ENCODE measurements at regions not wholly inside any gene's neighbourhood (a gene's known extent, or its start where the extent isn't known, plus 50 kb on each side); places are given as distances from the start of the nearest gene placed in this dataset.

DNA sequence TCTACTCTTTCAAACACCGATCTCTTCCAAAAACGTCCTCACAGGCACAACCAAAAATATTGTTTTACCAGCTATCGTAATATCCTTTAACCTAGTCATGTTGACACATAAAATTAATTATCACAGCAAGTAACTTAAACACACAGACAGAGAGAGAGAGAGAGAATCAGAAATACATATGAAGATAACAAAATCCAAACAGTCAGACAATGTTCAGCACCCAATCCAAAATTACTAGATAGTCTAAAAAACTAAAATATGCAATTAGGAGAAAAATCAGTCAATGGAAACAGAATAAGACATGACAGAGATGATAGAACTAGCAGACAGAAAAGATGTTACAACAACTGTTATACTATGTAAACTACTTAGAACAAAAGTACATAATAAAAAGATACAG, 537.7 kb downstream of the LMO4 start:
- H4K91ac ChIP-seq (ENCODE audit: low read length), result no peak overlapping the region
- no peak for DNase-seq
- H3K23ac ChIP-seq (ENCODE audit: low read length in 2 of 2), result no peak overlapping the region
- no peak overlapping the region for H3K4me2 ChIP-seq (ENCODE audit: low read length, poor library complexity, severe bottlenecking)
- no peak overlapping the region for H2AK5ac ChIP-seq (ENCODE audit: low read length, severe bottlenecking)
- H2BK12ac ChIP-seq (ENCODE audit: low read length in 2 of 2), result no peak overlapping the region
- no peaks in the 10 kb centered on the region for H3K27me3 ChIP-seq (ENCODE audit: control insufficient read depth in 1 of 2, insufficient read depth in 1 of 2, low read length in 2 of 2)
- H3K18ac ChIP-seq (ENCODE audit: low read depth in 1 of 2, low read length in 2 of 2), result no peak overlapping the region
- no peak overlapping the region for H2BK15ac ChIP-seq (ENCODE audit: low read depth, poor library complexity, severe bottlenecking)
- no peaks in the 10 kb centered on the region for H3K79me1 ChIP-seq (replicated peaks; ENCODE audit: low read length, poor library complexity, severe bottlenecking)
- H3K27ac ChIP-seq (ENCODE audit: low read length, poor library complexity, severe bottlenecking), result no peak overlapping the region
- no peaks in the 10 kb centered on the region for H3K36me3 ChIP-seq (ENCODE audit: control insufficient read depth in 1 of 2, insufficient read depth in 2 of 2, low read depth in 1 of 2, low read length in 2 of 2)
- no peak overlapping the region for H3K9ac ChIP-seq (ENCODE audit: low read length)
- no peak overlapping the region for H3K4ac ChIP-seq (ENCODE audit: low read depth in 1 of 2, low read length in 2 of 2)
- H3K14ac ChIP-seq (ENCODE audit: low read length in 2 of 2), result no peak overlapping the region
- H3K9me3 ChIP-seq (ENCODE audit: control insufficient read depth, low read length), result peaks cover 11% of the 10 kb centered on the region
- H3K4me3 ChIP-seq (ENCODE audit: insufficient read depth in 1 of 2, low read depth in 1 of 2, low read length in 2 of 2), result no peak overlapping the region
- H2BK120ac ChIP-seq (ENCODE audit: low read depth, low read length), result no peak overlapping the region
- 92% methylated on average over 2 of the region's 3 CpGs for WGBS
- H2BK5ac ChIP-seq (ENCODE audit: low read depth, low read length, poor library complexity, severe bottlenecking), result no peak overlapping the region
- H4K8ac ChIP-seq (ENCODE audit: low read length), result no peak overlapping the region
- H3K4me1 ChIP-seq (ENCODE audit: control insufficient read depth, insufficient read depth, low read depth, low read length), result no peaks in the 10 kb centered on the region
- H2AFZ ChIP-seq (ENCODE audit: low read depth, low read length), result no peak overlapping the region

GRCh38 chr1:87867626-87868025, 538.9 kb downstream of the LMO4 start:
- Histone ChIP-seq H3K18ac (ENCODE audit: low read depth in 1 of 2, low read length in 2 of 2) (no peak overlapping the region), H2AFZ (ENCODE audit: low read depth, low read length) (no peak overlapping the region), H3K4ac (ENCODE audit: low read depth in 1 of 2, low read length in 2 of 2) (no peak overlapping the region), H2BK5ac (ENCODE audit: low read depth, low read length, poor library complexity, severe bottlenecking) (no peak overlapping the region), H2BK120ac (ENCODE audit: low read depth, low read length) (no peak overlapping the region), H4K8ac (ENCODE audit: low read length) (no peak overlapping the region), H3K9ac (ENCODE audit: low read length) (no peak overlapping the region), H3K27ac (ENCODE audit: low read length, poor library complexity, severe bottlenecking) (no peak overlapping the region), H3K4me3 (ENCODE audit: insufficient read depth in 1 of 2, low read depth in 1 of 2, low read length in 2 of 2) (no peak overlapping the region), H3K79me1 (replicated peaks; ENCODE audit: low read length, poor library complexity, severe bottlenecking) (no peaks in the 10 kb centered on the region), H3K14ac (ENCODE audit: low read length in 2 of 2) (no peak overlapping the region), H3K9me3 (ENCODE audit: control insufficient read depth, low read length) (peaks cover 11% of the 10 kb centered on the region), H3K27me3 (ENCODE audit: control insufficient read depth in 1 of 2, insufficient read depth in 1 of 2, low read length in 2 of 2) (no peaks in the 10 kb centered on the region), H3K23ac (ENCODE audit: low read length in 2 of 2) (no peak overlapping the region), H3K4me2 (ENCODE audit: low read length, poor library complexity, severe bottlenecking) (no peak overlapping the region), H2AK5ac (ENCODE audit: low read length, severe bottlenecking) (no peak overlapping the region), H3K36me3 (ENCODE audit: control insufficient read depth in 1 of 2, insufficient read depth in 2 of 2, low read depth in 1 of 2, low read length in 2 of 2) (no peaks in the 10 kb centered on the region), H2BK15ac (ENCODE audit: low read depth, poor library complexity, severe bottlenecking) (no peak overlapping the region), H4K91ac (ENCODE audit: low read length) (no peak overlapping the region), H3K4me1 (ENCODE audit: control insufficient read depth, insufficient read depth, low read depth, low read length) (no peaks in the 10 kb centered on the region), H2BK12ac (ENCODE audit: low read length in 2 of 2) (no peak overlapping the region)
- 100% methylated on average over 1 of the region's 1 CpG for WGBS
- DNase-seq, result no peak

GRCh38 chr1:87869567-87869966, 540.9 kb downstream of the LMO4 start:
- Histone ChIP-seq H2BK15ac (ENCODE audit: low read depth, poor library complexity, severe bottlenecking) (no peak overlapping the region), H3K27ac (ENCODE audit: low read length, poor library complexity, severe bottlenecking) (no peak overlapping the region), H3K4me3 (ENCODE audit: insufficient read depth in 1 of 2, low read depth in 1 of 2, low read length in 2 of 2) (no peak overlapping the region), H2AK5ac (ENCODE audit: low read length, severe bottlenecking) (no peak overlapping the region), H3K36me3 (ENCODE audit: control insufficient read depth in 1 of 2, insufficient read depth in 2 of 2, low read depth in 1 of 2, low read length in 2 of 2) (no peaks in the 10 kb centered on the region), H3K27me3 (ENCODE audit: control insufficient read depth in 1 of 2, insufficient read depth in 1 of 2, low read length in 2 of 2) (no peaks in the 10 kb centered on the region), H2BK12ac (ENCODE audit: low read length in 2 of 2) (no peak overlapping the region), H3K14ac (ENCODE audit: low read length in 2 of 2) (no peak overlapping the region), H2BK5ac (ENCODE audit: low read depth, low read length, poor library complexity, severe bottlenecking) (no peak overlapping the region), H2AFZ (ENCODE audit: low read depth, low read length) (no peak overlapping the region), H3K79me1 (replicated peaks; ENCODE audit: low read length, poor library complexity, severe bottlenecking) (no peaks in the 10 kb centered on the region), H3K18ac (ENCODE audit: low read depth in 1 of 2, low read length in 2 of 2) (no peak overlapping the region), H3K4me2 (ENCODE audit: low read length, poor library complexity, severe bottlenecking) (no peak overlapping the region), H3K4ac (ENCODE audit: low read depth in 1 of 2, low read length in 2 of 2) (no peak overlapping the region), H4K91ac (ENCODE audit: low read length) (no peak overlapping the region), H3K9ac (ENCODE audit: low read length) (peak overlapping the region; percentile 42), H3K23ac (ENCODE audit: low read length in 2 of 2) (no peak overlapping the region), H4K8ac (ENCODE audit: low read length) (no peak overlapping the region), H3K4me1 (ENCODE audit: control insufficient read depth, insufficient read depth, low read depth, low read length) (no peaks in the 10 kb centered on the region), H2BK120ac (ENCODE audit: low read depth, low read length) (no peak overlapping the region), H3K9me3 (ENCODE audit: control insufficient read depth, low read length) (peaks cover 11% of the 10 kb centered on the region)
- DNase-seq, result peak; percentile 74
- WGBS, result 95% methylated on average over 1 of the region's 1 CpG

DNA sequence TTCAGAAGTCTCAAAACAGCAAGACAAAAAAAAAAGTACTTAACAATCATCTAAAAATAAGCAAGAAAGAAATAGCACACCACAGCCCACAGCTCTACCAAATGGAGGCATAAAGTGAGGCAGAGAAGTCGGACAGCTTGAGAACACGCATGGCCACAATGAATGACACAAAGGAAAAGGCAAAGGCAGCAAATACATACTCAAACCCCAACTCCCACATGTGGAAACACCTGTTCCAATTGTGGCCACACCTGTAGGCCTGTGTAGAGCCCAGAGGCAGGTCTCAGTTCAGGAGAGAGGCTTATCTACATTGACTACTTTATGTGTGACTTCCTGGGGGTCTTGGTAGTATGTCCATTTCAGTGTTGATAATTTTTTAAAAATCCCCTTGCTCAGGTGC, 543.5 kb downstream of the LMO4 start:
- no peak overlapping the region for H3K4me2 ChIP-seq (ENCODE audit: low read length, poor library complexity, severe bottlenecking)
- H2AFZ ChIP-seq (ENCODE audit: low read depth, low read length), result no peak overlapping the region
- no peaks in the 10 kb centered on the region for H3K79me1 ChIP-seq (replicated peaks; ENCODE audit: low read length, poor library complexity, severe bottlenecking)
- no peak for DNase-seq
- whole genome bisulfite sequencing, result 100% methylated on average over 2 of the region's 2 CpGs
- no peaks in the 10 kb centered on the region for H3K4me1 ChIP-seq (ENCODE audit: control insufficient read depth, insufficient read depth, low read depth, low read length)
- no peak overlapping the region for H4K91ac ChIP-seq (ENCODE audit: low read length)
- H3K27me3 ChIP-seq (ENCODE audit: control insufficient read depth in 1 of 2, insufficient read depth in 1 of 2, low read length in 2 of 2), result no peaks in the 10 kb centered on the region
- H3K23ac ChIP-seq (ENCODE audit: low read length in 2 of 2), result peak overlapping the region in 1 of 2 experiments; percentile 69
- H3K9me3 ChIP-seq (ENCODE audit: control insufficient read depth, low read length), result no peaks in the 10 kb centered on the region
- no peak overlapping the region for H3K27ac ChIP-seq (ENCODE audit: low read length, poor library complexity, severe bottlenecking)
- H2BK12ac ChIP-seq (ENCODE audit: low read length in 2 of 2), result no peak overlapping the region
- H2BK5ac ChIP-seq (ENCODE audit: low read depth, low read length, poor library complexity, severe bottlenecking), result no peak overlapping the region
- no peak overlapping the region for H3K9ac ChIP-seq (ENCODE audit: low read length)
- no peak overlapping the region for H3K14ac ChIP-seq (ENCODE audit: low read length in 2 of 2)
- no peaks in the 10 kb centered on the region for H3K36me3 ChIP-seq (ENCODE audit: control insufficient read depth in 1 of 2, insufficient read depth in 2 of 2, low read depth in 1 of 2, low read length in 2 of 2)
- no peak overlapping the region for H3K4me3 ChIP-seq (ENCODE audit: insufficient read depth in 1 of 2, low read depth in 1 of 2, low read length in 2 of 2)
- H2AK5ac ChIP-seq (ENCODE audit: low read length, severe bottlenecking), result no peak overlapping the region
- H2BK120ac ChIP-seq (ENCODE audit: low read depth, low read length), result no peak overlapping the region
- H2BK15ac ChIP-seq (ENCODE audit: low read depth, poor library complexity, severe bottlenecking), result no peak overlapping the region
- H3K4ac ChIP-seq (ENCODE audit: low read depth in 1 of 2, low read length in 2 of 2), result no peak overlapping the region
- no peak overlapping the region for H3K18ac ChIP-seq (ENCODE audit: low read depth in 1 of 2, low read length in 2 of 2)
- H4K8ac ChIP-seq (ENCODE audit: low read length), result no peak overlapping the region
